ENCODE measurements at regions not wholly inside any gene's neighbourhood (a gene's known extent, or its start where the extent isn't known, plus 50 kb on each side); places are given as distances from the start of the nearest gene placed in this dataset.

DNA sequence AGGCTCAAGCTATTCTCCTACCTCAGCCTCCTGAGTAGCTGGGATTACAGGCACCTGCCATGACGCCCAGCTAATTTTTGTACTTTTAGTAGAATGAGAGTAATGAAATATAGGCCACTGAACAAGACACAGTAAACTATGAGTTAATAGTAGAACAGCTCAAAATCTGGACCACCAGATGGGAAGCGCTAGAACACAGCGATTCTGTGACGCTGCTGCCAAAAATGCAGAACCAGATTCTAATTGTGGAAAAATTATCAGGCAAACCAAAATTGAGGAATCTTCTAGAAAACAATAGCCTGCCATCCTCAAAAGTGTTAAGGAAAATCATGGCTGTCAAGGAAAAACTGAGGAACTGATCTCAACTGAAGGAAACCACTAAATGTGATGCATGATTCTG, 111.4 kb upstream of the TIAM1 start:
- TF ChIP-seq, protein P1, sequence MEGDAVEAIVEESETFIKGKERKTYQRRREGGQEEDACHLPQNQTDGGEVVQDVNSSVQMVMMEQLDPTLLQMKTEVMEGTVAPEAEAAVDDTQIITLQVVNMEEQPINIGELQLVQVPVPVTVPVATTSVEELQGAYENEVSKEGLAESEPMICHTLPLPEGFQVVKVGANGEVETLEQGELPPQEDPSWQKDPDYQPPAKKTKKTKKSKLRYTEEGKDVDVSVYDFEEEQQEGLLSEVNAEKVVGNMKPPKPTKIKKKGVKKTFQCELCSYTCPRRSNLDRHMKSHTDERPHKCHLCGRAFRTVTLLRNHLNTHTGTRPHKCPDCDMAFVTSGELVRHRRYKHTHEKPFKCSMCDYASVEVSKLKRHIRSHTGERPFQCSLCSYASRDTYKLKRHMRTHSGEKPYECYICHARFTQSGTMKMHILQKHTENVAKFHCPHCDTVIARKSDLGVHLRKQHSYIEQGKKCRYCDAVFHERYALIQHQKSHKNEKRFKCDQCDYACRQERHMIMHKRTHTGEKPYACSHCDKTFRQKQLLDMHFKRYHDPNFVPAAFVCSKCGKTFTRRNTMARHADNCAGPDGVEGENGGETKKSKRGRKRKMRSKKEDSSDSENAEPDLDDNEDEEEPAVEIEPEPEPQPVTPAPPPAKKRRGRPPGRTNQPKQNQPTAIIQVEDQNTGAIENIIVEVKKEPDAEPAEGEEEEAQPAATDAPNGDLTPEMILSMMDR (IDR thresholded peaks at IDR 0.05 in 4 of 5, conservative IDR thresholded peaks at IDR 0.05 in 1 of 5) = no peak
- TF ChIP-seq POLR2A (IDR thresholded peaks at IDR 0.05) = no peak
